Neuron (in vitro differentiated cells): ENCODE measurements at regions not wholly inside any gene's neighbourhood (a gene's known extent, or its start where the extent isn't known, plus 50 kb on each side); places are given as distances from the start of the nearest gene placed in this dataset.

Experiments used
- H2AFZ ChIP-seq: one replicate; pipeline ENCODE4 v1.6.1; 2013; ENCODE audit warnings: low read depth, mild to moderate bottlenecking, inconsistent platforms, low read length, moderate library complexity
- H3K27me3 ChIP-seq: one replicate; pipeline ENCODE4 v1.6.1; 2013; ENCODE audit warnings: low read length; ENCODE audit not compliant: insufficient read depth
- H3K36me3 ChIP-seq: one replicate; pipeline ENCODE4 v1.6.1; 2013; ENCODE audit warnings: low read length; ENCODE audit not compliant: insufficient read depth
- H3K4me1 ChIP-seq: one replicate; pipeline ENCODE4 v1.6.1; 2013; ENCODE audit warnings: low read length; ENCODE audit not compliant: insufficient read depth
- H3K4me3 ChIP-seq: 2 replicates; pipeline ENCODE4 v1.5.1; 2013; ENCODE audit warnings: mild to moderate bottlenecking, low read length, moderate library complexity
- H3K9me3 ChIP-seq: one replicate; pipeline ENCODE4 v1.6.1; 2013; ENCODE audit warnings: low read length

DNA sequence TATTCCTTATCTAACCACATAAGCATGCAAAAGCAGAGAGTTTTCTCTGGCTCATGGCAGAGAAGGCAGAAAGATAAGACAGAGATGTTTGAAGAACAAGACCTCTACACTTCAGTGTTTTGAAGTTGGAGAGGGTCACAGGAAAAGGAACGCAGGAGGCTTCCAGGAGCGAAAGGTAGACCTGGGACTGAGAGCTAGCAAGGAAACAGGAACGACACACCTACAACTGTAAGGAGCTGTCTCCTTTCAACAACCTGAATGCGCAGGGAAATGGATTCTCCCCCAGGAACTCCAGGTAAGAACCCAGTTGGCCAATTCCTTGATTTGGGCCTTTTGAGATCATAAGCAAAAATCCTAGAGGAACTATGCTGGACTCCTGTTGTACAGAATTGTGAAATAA, 746.6 kb upstream of the DDX18 start:
- no peak overlapping the region for H2AFZ ChIP-seq
- H3K4me1 ChIP-seq = no peaks in the 10 kb centered on the region
- peaks cover 6% of the 10 kb centered on the region for H3K9me3 ChIP-seq
- no peaks in the 10 kb centered on the region for H3K27me3 ChIP-seq
- H3K36me3 ChIP-seq = no peaks in the 10 kb centered on the region
- H3K4me3 ChIP-seq = no peak overlapping the region

DNA sequence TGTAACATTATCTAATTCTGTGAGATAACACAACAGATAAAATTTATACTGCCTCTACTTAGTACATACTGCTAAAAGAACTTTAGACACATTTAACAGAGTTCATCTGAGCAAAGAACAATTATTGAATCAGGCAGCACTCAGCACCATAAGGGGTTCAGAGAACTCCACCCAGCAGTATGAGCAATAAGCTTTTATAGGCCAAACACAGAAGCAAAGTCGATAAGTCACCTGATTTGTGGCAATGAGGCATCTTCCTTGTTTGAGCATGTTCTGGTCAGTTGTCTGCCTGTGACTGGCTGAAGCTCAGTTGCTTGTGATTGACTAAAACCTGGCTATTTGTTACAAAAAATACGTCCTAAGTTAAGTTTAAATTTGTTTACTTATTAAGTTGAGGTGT, 746.1 kb upstream of the DDX18 start:
- H2AFZ ChIP-seq = no peak overlapping the region
- H3K36me3 ChIP-seq = no peaks in the 10 kb centered on the region
- no peak overlapping the region for H3K4me3 ChIP-seq
- H3K4me1 ChIP-seq = no peaks in the 10 kb centered on the region
- H3K9me3 ChIP-seq = peaks cover 6% of the 10 kb centered on the region
- H3K27me3 ChIP-seq = no peaks in the 10 kb centered on the region

DNA sequence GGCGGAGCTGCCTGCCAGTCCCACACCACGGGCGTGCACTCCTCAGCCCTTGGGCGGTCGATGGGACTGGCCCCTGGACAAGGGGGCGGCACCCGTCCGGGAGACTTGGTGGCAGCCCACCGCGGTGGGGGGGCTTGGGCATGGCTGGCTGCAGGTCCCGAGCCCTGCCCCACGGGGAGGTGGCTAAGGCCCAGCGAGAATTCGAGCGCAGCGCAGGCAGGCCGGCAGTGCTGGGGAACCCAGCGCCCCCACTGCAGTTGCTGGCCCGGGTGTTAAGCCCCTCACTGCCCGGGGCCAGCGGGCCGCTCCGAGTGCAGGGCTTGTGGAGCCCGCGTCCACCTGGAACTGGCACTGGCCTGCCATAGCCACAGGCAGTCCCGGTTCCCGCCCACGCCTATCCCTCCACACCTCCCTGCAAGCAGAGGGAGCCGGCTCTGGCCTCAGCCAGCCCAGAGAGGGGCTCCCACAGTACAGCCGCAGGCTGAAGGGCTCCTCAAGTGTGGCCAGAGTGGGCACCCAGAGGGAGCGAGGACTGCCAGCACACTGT, 742.9 kb upstream of the DDX18 start:
- Histone ChIP-seq H3K4me1 (no peaks in the 10 kb centered on the region), H3K9me3 (peaks cover 6% of the 10 kb centered on the region), H3K27me3 (no peaks in the 10 kb centered on the region), H3K36me3 (no peaks in the 10 kb centered on the region), H2AFZ (no peak overlapping the region), H3K4me3 (no peak overlapping the region)

DNA sequence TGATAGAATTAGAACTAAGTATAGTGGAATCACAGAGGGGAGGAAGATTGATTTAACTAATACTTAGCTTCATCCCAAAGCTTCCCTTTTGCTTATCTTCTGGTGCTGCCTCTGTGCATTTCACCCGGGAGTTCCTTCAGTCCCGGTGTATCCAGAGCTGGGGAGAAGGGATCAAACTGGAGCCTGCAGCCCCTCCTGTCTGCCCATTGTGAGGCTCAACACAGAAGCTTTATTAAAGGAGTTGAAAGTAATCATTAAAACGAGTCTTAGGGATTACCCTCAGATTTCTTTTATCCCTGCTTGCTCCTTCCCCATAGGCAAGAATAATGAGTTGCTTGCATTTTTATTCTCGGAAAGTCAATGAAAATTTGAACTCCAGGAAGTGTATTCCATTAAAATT, 739.7 kb upstream of the DDX18 start:
- no peak overlapping the region for H2AFZ ChIP-seq

DNA sequence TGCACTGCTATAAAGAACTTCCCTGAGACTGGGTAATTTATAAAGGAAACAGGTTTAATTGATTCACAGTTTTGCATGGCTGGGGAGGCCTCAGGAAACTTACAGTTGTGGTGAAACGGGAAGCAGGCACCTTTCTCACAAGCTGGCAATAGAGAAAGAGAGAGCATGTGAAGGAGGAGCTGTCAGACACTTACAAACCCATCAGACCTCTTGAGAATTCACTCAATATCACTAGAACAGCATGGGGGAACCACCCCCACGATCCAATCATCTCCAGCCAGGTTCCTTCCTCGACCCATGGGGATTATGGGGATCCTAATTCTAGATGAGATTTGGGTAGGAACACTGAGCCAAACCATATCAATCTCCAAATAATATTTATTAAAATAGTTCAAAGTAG, 729.2 kb upstream of the DDX18 start:
- Histone ChIP-seq H2AFZ (no peak overlapping the region), H3K9me3 (no peaks in the 10 kb centered on the region), H3K27me3 (no peaks in the 10 kb centered on the region), H3K4me1 (peaks cover 34% of the 10 kb centered on the region), H3K36me3 (no peaks in the 10 kb centered on the region), H3K4me3 (no peak overlapping the region)

More for the DNA sequence above, 739.7 kb upstream of the DDX18 start:
- Histone ChIP-seq H3K4me3 (no peak overlapping the region), H3K27me3 (no peaks in the 10 kb centered on the region), H3K4me1 (no peaks in the 10 kb centered on the region), H3K36me3 (no peaks in the 10 kb centered on the region), H3K9me3 (peaks cover 6% of the 10 kb centered on the region)

DNA sequence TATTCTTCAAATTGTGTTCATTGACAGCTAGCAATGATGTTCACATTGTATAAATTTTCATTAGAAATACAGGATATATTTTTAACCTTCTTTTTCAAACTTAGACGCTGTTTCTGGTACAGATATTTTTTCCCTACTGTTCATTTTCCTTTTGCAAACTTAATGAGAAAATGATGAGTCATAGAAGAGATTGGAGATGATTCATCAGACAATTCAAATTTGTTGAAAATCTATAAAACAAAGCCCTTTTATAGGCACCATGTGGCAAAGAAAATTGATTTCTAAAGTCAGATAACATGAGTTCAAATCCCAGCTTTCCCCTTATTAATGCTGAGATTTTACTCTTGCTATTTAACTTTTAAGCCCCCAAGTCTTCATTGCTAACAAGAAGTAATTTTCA, 728.8 kb upstream of the DDX18 start:
- no peaks in the 10 kb centered on the region for H3K27me3 ChIP-seq
- no peak overlapping the region for H3K4me3 ChIP-seq
- H2AFZ ChIP-seq = no peak overlapping the region
- no peaks in the 10 kb centered on the region for H3K9me3 ChIP-seq
- no peaks in the 10 kb centered on the region for H3K36me3 ChIP-seq
- H3K4me1 ChIP-seq = peaks cover 34% of the 10 kb centered on the region

DNA sequence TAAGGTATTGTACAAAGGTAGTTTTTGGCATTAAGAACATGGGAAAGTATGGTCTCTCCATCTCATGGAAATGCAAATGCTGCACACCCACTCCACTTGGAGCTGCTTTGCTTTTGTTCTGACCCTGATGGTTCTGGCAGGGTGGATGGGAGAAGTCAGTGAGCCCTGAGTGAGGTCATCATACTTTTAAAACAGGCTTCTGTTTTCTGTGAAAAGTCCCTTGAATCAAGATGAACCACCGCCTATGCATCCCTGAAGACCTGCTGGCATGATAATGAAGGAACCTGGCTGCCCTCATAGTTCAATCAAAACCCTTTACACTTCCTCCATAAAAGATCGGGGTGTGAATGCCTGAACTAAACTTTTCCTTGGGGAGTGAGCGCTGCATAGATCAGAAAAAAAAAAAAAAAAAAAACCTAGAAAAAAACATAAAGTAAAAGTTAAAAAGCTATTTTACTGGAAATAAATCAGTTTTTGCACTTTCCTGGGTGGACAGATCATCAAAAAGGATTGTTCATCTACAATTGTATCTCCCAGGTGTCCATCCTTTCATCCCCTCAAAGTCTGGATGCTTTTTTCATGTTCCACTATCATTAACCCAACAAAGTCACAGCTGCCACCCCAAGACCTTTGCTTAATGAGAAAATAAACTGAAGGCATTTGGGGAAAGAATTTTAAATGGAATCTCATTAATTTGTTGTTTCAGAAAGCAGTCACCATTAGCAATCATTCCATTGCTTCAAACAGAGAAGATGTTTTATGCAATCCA, 728.1 kb upstream of the DDX18 start:
- no peak overlapping the region for H3K4me3 ChIP-seq
- no peaks in the 10 kb centered on the region for H3K27me3 ChIP-seq
- no peaks in the 10 kb centered on the region for H3K36me3 ChIP-seq
- peaks cover 34% of the 10 kb centered on the region for H3K4me1 ChIP-seq
- no peaks in the 10 kb centered on the region for H3K9me3 ChIP-seq
- H2AFZ ChIP-seq = no peak overlapping the region

DNA sequence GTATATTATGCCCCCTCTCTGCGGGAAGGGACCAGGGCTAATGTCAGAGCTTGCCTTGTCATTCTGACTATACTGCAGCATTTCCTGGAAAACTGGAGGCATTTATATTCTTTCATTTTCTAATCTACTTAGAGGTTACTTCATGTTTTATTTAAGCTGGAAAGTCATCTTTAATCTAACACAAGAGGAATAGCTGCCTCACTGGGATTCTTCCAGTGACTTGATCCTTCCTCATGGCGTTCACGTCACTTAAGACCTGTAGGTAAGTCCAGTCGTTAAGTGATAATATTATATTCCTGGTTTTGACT, 727.6 kb upstream of the DDX18 start:
- Histone ChIP-seq H3K4me1 (peaks cover 34% of the 10 kb centered on the region), H3K9me3 (no peaks in the 10 kb centered on the region), H3K27me3 (no peaks in the 10 kb centered on the region), H2AFZ (no peak overlapping the region), H3K36me3 (no peaks in the 10 kb centered on the region), H3K4me3 (no peak overlapping the region)

DNA sequence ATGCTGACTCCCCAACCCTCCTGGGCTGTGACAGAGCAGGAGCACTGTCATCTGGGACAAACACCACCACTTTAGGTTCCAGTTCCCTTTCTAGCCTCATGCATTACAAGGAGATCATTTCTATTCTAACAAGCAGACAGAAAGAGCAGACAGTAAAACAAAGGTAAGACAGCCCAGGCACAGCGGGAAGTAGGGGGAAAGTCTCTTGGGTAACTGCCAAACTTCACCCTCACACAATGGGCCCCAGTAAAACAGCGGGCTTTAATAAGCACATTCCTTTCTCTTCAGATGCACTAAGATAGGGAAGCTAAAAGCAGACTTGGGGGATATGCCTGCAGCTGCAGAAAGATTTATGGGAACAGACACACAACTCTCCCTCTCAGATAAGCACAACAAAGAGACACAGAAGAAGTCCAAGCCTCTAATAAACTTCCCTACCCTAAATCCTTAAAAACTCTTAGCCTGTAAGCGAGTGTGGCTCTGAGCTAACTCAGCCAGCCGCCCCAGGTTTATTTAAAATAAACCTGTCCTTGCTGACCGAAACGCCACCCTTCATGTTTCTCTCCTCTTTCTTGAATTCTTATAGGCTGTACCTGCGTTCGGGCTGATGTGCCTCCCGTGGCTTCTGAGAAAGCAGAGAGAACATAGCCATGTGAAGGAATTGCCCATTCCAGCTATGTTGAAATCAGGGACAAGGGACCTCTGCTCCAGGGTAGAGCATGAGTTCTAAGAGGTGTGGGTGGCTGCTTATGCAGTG, 726.8 kb upstream of the DDX18 start:
- H3K36me3 ChIP-seq = no peaks in the 10 kb centered on the region
- no peak overlapping the region for H2AFZ ChIP-seq
- no peaks in the 10 kb centered on the region for H3K9me3 ChIP-seq
- H3K4me3 ChIP-seq = peak overlapping the region; percentile 5
- peaks cover 34% of the 10 kb centered on the region for H3K4me1 ChIP-seq
- no peaks in the 10 kb centered on the region for H3K27me3 ChIP-seq

DNA sequence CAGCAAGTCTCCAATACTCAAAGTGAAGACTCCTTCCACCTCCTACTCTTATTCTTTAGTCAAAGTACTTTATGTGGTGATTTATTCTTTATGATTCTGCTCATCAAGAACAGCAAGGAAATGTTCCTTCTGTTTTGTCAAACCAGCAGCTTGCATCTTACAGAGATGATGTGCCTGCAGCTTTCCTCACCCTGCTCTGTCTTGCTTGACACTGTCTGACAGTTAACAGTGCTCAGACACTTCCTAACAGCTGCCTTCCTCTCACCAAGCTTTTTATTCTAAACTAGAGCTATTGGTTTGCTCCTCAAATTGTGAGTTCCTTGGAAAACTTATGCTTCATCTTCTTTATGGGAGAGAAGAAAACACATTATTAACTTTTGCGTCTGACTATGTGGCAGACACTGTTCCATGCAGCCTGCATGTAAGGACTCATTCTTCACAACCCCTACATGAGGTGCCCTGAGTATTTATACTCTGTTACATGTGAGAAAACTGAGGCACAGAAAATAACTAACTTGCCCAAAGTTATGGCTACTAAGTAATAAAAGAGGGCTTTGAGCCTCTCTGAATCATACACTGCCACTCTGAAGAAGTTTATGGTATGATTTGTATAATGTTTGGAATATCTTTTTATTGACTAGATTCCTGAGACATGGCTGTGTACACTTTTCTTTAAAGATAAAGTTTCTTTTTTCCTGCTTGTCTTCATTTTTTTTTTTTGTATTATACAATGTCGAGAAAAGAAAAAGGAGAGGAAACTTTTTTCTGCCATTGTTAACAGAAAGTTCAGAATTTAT, 723.3 kb upstream of the DDX18 start:
- Histone ChIP-seq H2AFZ (no peak overlapping the region), H3K4me3 (no peak overlapping the region), H3K4me1 (peaks cover 24% of the 10 kb centered on the region), H3K9me3 (no peaks in the 10 kb centered on the region), H3K36me3 (no peaks in the 10 kb centered on the region), H3K27me3 (no peaks in the 10 kb centered on the region)

DNA sequence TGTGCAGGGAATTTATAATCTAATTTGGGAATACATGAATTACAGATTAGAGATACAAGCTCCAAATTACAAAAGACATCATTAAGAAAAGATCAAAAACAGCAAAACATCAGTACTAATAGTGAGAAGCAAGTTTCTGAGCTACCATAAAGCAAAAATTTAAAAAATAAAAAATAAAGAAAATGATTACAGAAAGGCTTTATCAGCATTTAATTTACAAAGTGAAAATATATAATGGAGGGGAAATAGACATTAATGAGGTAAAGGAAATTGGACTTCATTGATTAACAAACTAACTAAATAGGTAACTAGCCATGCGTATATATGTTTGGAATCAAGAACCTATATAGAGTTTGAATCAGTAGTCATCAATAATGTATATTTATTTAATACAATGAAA, 712.9 kb upstream of the DDX18 start:
- Histone ChIP-seq H3K9me3 (no peaks in the 10 kb centered on the region), H3K27me3 (no peaks in the 10 kb centered on the region), H3K4me1 (no peaks in the 10 kb centered on the region), H3K4me3 (no peak overlapping the region), H3K36me3 (no peaks in the 10 kb centered on the region), H2AFZ (no peak overlapping the region)

DNA sequence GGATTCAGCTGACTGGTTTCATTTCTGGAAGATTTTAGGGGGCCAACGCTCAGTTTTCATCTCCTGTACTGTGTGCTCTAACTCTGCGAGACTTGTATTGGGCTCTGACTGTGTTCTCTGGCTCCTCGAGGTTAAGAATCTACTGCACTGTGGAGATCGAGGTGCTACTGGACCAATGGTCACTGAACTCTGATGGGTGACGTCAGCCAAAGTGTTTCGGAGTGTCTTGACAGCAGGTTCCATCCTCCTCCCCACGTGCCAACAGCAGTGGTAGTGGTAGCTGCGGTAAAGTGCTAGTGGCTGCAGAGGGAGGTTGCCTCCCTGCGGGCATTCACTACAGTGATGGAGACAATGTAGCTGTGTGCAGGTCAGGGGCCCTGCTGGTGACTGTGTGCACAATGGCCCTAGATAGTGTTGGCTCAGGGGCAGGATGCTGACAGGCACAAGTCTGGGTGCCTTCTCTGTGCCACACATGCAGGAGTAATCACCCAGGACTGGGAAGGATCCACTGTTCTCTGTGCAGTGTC, 705.7 kb upstream of the DDX18 start:
- H3K9me3 ChIP-seq = peaks cover 6% of the 10 kb centered on the region
- no peak overlapping the region for H3K4me3 ChIP-seq
- H3K27me3 ChIP-seq = no peaks in the 10 kb centered on the region

DNA sequence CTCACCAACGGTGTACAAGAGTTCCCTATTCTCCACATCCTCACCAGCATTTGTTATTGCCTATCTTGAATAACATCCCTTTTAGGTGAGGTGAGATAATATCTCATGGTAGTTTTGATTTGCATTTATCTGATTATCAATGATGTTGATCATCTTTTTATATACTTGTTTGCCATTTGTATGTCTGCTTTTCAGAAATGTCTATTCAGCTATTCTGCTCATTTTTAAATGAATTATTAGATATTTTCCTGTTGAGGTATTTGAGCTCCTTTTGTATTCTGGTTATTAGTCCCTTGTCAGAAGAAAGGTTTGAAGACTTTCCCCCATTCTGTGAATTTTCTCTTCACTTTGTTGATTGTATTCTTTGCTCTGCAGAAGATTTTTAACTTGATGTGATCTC, 695.5 kb upstream of the DDX18 start:
- H3K36me3 ChIP-seq = no peaks in the 10 kb centered on the region
- no peak overlapping the region for H3K4me3 ChIP-seq
- H3K4me1 ChIP-seq = no peaks in the 10 kb centered on the region
- H3K9me3 ChIP-seq = no peaks in the 10 kb centered on the region
- H3K27me3 ChIP-seq = no peaks in the 10 kb centered on the region
- no peak overlapping the region for H2AFZ ChIP-seq

More for the DNA sequence above, 705.7 kb upstream of the DDX18 start:
- Histone ChIP-seq H3K4me1 (no peaks in the 10 kb centered on the region), H3K36me3 (no peaks in the 10 kb centered on the region), H2AFZ (no peak overlapping the region)
